K562 (cell line): ENCODE measurements at regions not wholly inside any gene's neighbourhood (a gene's known extent, or its start where the extent isn't known, plus 50 kb on each side); places are given as distances from the start of the nearest gene placed in this dataset.
A peak's percentile ranks its signal among the peaks of the same experiment; 100 is the strongest.

Experiments
- BDP1 ChIP-seq: IDR thresholded peaks from 3 replicates; pipeline ENCODE4 v1.6.1; 2011; ENCODE audit not compliant: insufficient read length, insufficient read depth
- CBX8 ChIP-seq: fragments of 200-600 bp; sonication (generic); IDR thresholded peaks from 2 replicates; pipeline ENCODE4 v1.6.1; 2012; ENCODE audit warnings: borderline replicate concordance, mixed run types, low read depth, mild to moderate bottlenecking, moderate library complexity, mixed read lengths, low read length, control low read depth, inconsistent platforms; ENCODE audit not compliant: poor library complexity, severe bottlenecking; ENCODE audit errors: extremely low read depth
- CTCF ChIP-seq, 3 experiments: IDR thresholded peaks in 2 of 3; conservative IDR thresholded peaks in 1 of 3; 2 replicates each; pipeline ENCODE4 v1.5.1; 2011 to 2012; ENCODE audit warnings: low read length in 3 of 3, mild to moderate bottlenecking in 3 of 3, control low read depth in 2 of 3, improper control_type of control experiment in 1 of 3, inconsistent platforms in 1 of 3, low read depth in 1 of 3, mixed read lengths in 1 of 3, moderate library complexity in 1 of 3; ENCODE audit not compliant: insufficient read depth in 2 of 3
- DLX4 ChIP-seq: fragments of 250-450 bp; sonication (Bioruptor Pico); IDR thresholded peaks from 2 replicates; pipeline ENCODE4 v1.6.1; 2021; ENCODE audit warnings: mild to moderate bottlenecking
- ESRRA ChIP-seq: fragments of 450-650 bp; IDR thresholded peaks from 2 replicates; pipeline ENCODE4 v1.6.1; 2014; ENCODE audit warnings: low read depth, mild to moderate bottlenecking, moderate library complexity, borderline replicate concordance
- FOS ChIP-seq: IDR thresholded peaks from 3 replicates; pipeline ENCODE4 v1.6.1; 2011; ENCODE audit not compliant: insufficient read length; ENCODE audit errors: extremely low read depth
- JUNB ChIP-seq: fragments of 450-650 bp; formaldehyde crosslinking; conservative IDR thresholded peaks from 2 replicates; pipeline ENCODE4 v1.4.0; 2020; ENCODE audit warnings: mild to moderate bottlenecking
- MAFG ChIP-seq: fragments of 450-650 bp; conservative IDR thresholded peaks from 2 replicates; pipeline ENCODE4 v1.6.1; 2016; ENCODE audit warnings: missing genetic modification characterization, missing compliant biosample characterization
- MAFK ChIP-seq: IDR thresholded peaks from 2 replicates; pipeline ENCODE4 v1.6.1; 2011; ENCODE audit warnings: low read length, improper control_type of control experiment
- PHB ChIP-seq: fragments of 250-450 bp; sonication (Bioruptor Pico); IDR thresholded peaks from 2 replicates; pipeline ENCODE4 v1.5.0; 2021
- RAD51 ChIP-seq: fragments of 450-650 bp; IDR thresholded peaks from 2 replicates; pipeline ENCODE4 v1.7.1; 2016; ENCODE audit warnings: low read depth, mild to moderate bottlenecking, borderline replicate concordance
- SNAPC5 ChIP-seq: fragments of 250-450 bp; sonication (Bioruptor Pico); IDR thresholded peaks from 2 replicates; pipeline ENCODE4 v1.8.0; 2021; ENCODE audit warnings: moderate library complexity, mild to moderate bottlenecking, inconsistent platforms
- SNRNP70 ChIP-seq: fragments of 200-400 bp; formaldehyde crosslinking; optimal IDR thresholded peaks from 2 replicates; pipeline ENCODE3; 2017; ENCODE audit warnings: low read depth, low read length
- TAF1 ChIP-seq: IDR thresholded peaks from 2 replicates; pipeline ENCODE4 v1.6.1; 2011; ENCODE audit warnings: mild to moderate bottlenecking, low read length, moderate library complexity; ENCODE audit not compliant: insufficient read depth, control insufficient read depth, severe bottlenecking; ENCODE audit errors: extremely low read depth
- THAP12 ChIP-seq: fragments of 250-450 bp; sonication (Bioruptor Pico); IDR thresholded peaks from 2 replicates; pipeline ENCODE4 v1.9.0; 2021; ENCODE audit warnings: mild to moderate bottlenecking, inconsistent platforms
- VEZF1 ChIP-seq: fragments of 200-800 bp; sonication (Bioruptor generic); IDR thresholded peaks from 2 replicates; pipeline ENCODE4 v1.6.1; 2017; ENCODE audit warnings: missing genetic modification characterization, missing compliant biosample characterization
- ZBTB5 ChIP-seq: fragments of 450-650 bp; IDR thresholded peaks from 2 replicates; pipeline ENCODE4 v1.6.1; 2017; ENCODE audit warnings: antibody characterized with exemption
- ZNF184 ChIP-seq: sonication (generic); formaldehyde crosslinking; IDR thresholded peaks from 2 replicates; pipeline ENCODE4 v1.5.0; 2020; ENCODE audit warnings: missing genetic modification reagents
- ZNF239 ChIP-seq: fragments of 250-450 bp; sonication (Bioruptor Pico); IDR thresholded peaks from 2 replicates; pipeline ENCODE4 v1.4.0; 2020; ENCODE audit warnings: mild to moderate bottlenecking
- ZNF444 ChIP-seq: fragments of 250-450 bp; sonication (Bioruptor Pico); IDR thresholded peaks from 2 replicates; pipeline ENCODE4 v1.4.0; 2020; ENCODE audit warnings: mild to moderate bottlenecking, moderate library complexity

- no peak for TF ChIP-seq THAP12 (CRISPR knock-in tag)
- TF ChIP-seq MAFG (tag), result no peak
- peak; percentile 76 for TF ChIP-seq RAD51
- no peak for TF ChIP-seq VEZF1 (CRISPR knock-in tag)
- TF ChIP-seq ZBTB5, result no peak
- no peak for TF ChIP-seq PHB (CRISPR knock-in tag)
- TF ChIP-seq ZNF184, result no peak
- peak; percentile 41 for TF ChIP-seq FOS
- TF ChIP-seq MAFK, result no peak
- no peak for TF ChIP-seq DLX4 (CRISPR knock-in tag)
- no peak for TF ChIP-seq BDP1
- no peak for TF ChIP-seq TAF1
- TF ChIP-seq JUNB, result no peak
- TF ChIP-seq CTCF (IDR thresholded peaks at IDR 0.05 in 2 of 3, conservative IDR thresholded peaks at IDR 0.05 in 1 of 3; ENCODE audit: insufficient read depth in 2 of 3, low read depth in 1 of 3, low read length in 3 of 3), result peak in 2 of 3 experiments; percentile 6 to 46; a peak in 3 of 6 replicates
- TF ChIP-seq ESRRA, result no peak
- no peak for TF ChIP-seq SNAPC5
- TF ChIP-seq ZNF444, result no peak
- no peak for TF ChIP-seq SNRNP70
- TF ChIP-seq ZNF239, result no peak
- TF ChIP-seq CBX8, result no peak
These were observed 203.7 kb downstream of the MN1 start (continued) for GRCh38 chr22:27597703-27598444.
